NT2/D1 (cell line): ENCODE measurements at regions not wholly inside any gene's neighbourhood (a gene's known extent, or its start where the extent isn't known, plus 50 kb on each side); places are given as distances from the start of the nearest gene placed in this dataset.

ENCODE experiments used
- SUZ12 ChIP-seq: IDR thresholded peaks from 2 replicates; pipeline ENCODE4 v1.6.1; 2011; ENCODE audit not compliant: insufficient read length, insufficient read depth; ENCODE audit errors: extremely low read depth
- YY1 ChIP-seq: IDR thresholded peaks from 2 replicates; pipeline ENCODE4 v1.6.1; 2011; ENCODE audit not compliant: insufficient read length, insufficient read depth
- ZNF274 ChIP-seq: IDR thresholded peaks from 2 replicates; pipeline ENCODE4 v1.6.1; 2011; ENCODE audit warnings: mild to moderate bottlenecking, low read depth, low read length

GRCh38 chr15:94036156-94036555 lies 195.2 kb upstream of the MCTP2 start:
- TF ChIP-seq YY1: no peak
- TF ChIP-seq SUZ12: no peak
- no peak for TF ChIP-seq ZNF274
